RWPE2 (cell line): ENCODE measurements at regions not wholly inside any gene's neighbourhood (a gene's known extent, or its start where the extent isn't known, plus 50 kb on each side); places are given as distances from the start of the nearest gene placed in this dataset.

ENCODE experiments used
- ATAC-seq: fragments of 200-7000 bp; cut with Tn5 transposase; 3 replicates; pipeline ENCODE4 v1.9.1; 2021; ENCODE audit warnings: low read depth
- DNase-seq: peaks from one replicate; pipeline ENCODE4 v3.0.0-alpha.2; 2020; ENCODE audit warnings: low spot score
- H3K27ac ChIP-seq: fragments of 450-650 bp; 2 replicates; pipeline ENCODE4 v1.5.1; 2017; ENCODE audit warnings: mild to moderate bottlenecking; ENCODE audit not compliant: poor library complexity, severe bottlenecking
- H3K27me3 ChIP-seq: fragments of 250-450 bp; sonication (Bioruptor Pico); 2 replicates; pipeline ENCODE4 v1.5.1; 2021; ENCODE audit warnings: mild to moderate bottlenecking, moderate library complexity; ENCODE audit not compliant: insufficient read depth, poor library complexity, severe bottlenecking
- H3K36me3 ChIP-seq: fragments of 250-450 bp; sonication (Bioruptor Pico); 2 replicates; pipeline ENCODE4 v1.5.1; 2020; ENCODE audit warnings: low read depth, mild to moderate bottlenecking, moderate library complexity
- H3K4me1 ChIP-seq: fragments of 250-450 bp; sonication (Bioruptor Pico); 2 replicates; pipeline ENCODE4 v1.5.1; 2021; ENCODE audit warnings: mild to moderate bottlenecking, moderate library complexity; ENCODE audit not compliant: insufficient read depth, poor library complexity, severe bottlenecking
- H3K4me3 ChIP-seq: fragments of 250-450 bp; sonication (Bioruptor Pico); 2 replicates; pipeline ENCODE4 v1.5.1; 2021; ENCODE audit warnings: mild to moderate bottlenecking, moderate library complexity; ENCODE audit not compliant: severe bottlenecking
- H3K9me3 ChIP-seq: fragments of 250-450 bp; sonication (Bioruptor Pico); 2 replicates; pipeline ENCODE4 v1.5.1; 2021; ENCODE audit warnings: mild to moderate bottlenecking, moderate library complexity; ENCODE audit not compliant: severe bottlenecking
- TF ChIP-seq, protein P1 (sequence below): fragments of 450-650 bp; IDR thresholded peaks from one replicate; pipeline ENCODE4 v1.5.1; 2017; ENCODE audit warnings: mild to moderate bottlenecking, moderate library complexity; ENCODE audit not compliant: poor library complexity, severe bottlenecking

- H3K9me3 ChIP-seq: no peaks in the 10 kb centered on the region
- no peaks in the 10 kb centered on the region for H3K4me1 ChIP-seq
- H3K27ac ChIP-seq: no peak overlapping the region
- TF ChIP-seq, protein P1, sequence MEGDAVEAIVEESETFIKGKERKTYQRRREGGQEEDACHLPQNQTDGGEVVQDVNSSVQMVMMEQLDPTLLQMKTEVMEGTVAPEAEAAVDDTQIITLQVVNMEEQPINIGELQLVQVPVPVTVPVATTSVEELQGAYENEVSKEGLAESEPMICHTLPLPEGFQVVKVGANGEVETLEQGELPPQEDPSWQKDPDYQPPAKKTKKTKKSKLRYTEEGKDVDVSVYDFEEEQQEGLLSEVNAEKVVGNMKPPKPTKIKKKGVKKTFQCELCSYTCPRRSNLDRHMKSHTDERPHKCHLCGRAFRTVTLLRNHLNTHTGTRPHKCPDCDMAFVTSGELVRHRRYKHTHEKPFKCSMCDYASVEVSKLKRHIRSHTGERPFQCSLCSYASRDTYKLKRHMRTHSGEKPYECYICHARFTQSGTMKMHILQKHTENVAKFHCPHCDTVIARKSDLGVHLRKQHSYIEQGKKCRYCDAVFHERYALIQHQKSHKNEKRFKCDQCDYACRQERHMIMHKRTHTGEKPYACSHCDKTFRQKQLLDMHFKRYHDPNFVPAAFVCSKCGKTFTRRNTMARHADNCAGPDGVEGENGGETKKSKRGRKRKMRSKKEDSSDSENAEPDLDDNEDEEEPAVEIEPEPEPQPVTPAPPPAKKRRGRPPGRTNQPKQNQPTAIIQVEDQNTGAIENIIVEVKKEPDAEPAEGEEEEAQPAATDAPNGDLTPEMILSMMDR: no peak
- no peak for DNase-seq
- ATAC-seq: no peak
- no peak overlapping the region for H3K4me3 ChIP-seq
- no peaks in the 10 kb centered on the region for H3K27me3 ChIP-seq
- H3K36me3 ChIP-seq: no peaks in the 10 kb centered on the region
Observed at GRCh38 chr5:39732166-39732565, 307.4 kb upstream of the DAB2 start.

GRCh38 chr5:39730699-39731098, 305.9 kb upstream of the DAB2 start:
- TF ChIP-seq, protein P1: no peak
- ATAC-seq: no peak
- Histone ChIP-seq H3K9me3 (no peaks in the 10 kb centered on the region), H3K27me3 (no peaks in the 10 kb centered on the region), H3K4me3 (no peak overlapping the region), H3K4me1 (no peaks in the 10 kb centered on the region), H3K36me3 (no peaks in the 10 kb centered on the region), H3K27ac (no peak overlapping the region)
- DNase-seq: no peak

GRCh38 chr5:39730006-39730405, 305.2 kb upstream of the DAB2 start:
- no peaks in the 10 kb centered on the region for H3K36me3 ChIP-seq
- no peak; the same call in 2 of the 3 replicates for ATAC-seq
- no peaks in the 10 kb centered on the region for H3K27me3 ChIP-seq
- TF ChIP-seq, protein P1: no peak
- no peak for DNase-seq
- H3K27ac ChIP-seq: no peak overlapping the region
- no peaks in the 10 kb centered on the region for H3K9me3 ChIP-seq
- no peak overlapping the region for H3K4me3 ChIP-seq
- no peaks in the 10 kb centered on the region for H3K4me1 ChIP-seq

- H3K9me3 ChIP-seq: no peaks in the 10 kb centered on the region
- H3K27me3 ChIP-seq: no peaks in the 10 kb centered on the region
- DNase-seq (no peak), ATAC-seq (no peak)
- TF ChIP-seq, protein P1: no peak
- no peaks in the 10 kb centered on the region for H3K36me3 ChIP-seq
- H3K27ac ChIP-seq: no peak overlapping the region
- no peaks in the 10 kb centered on the region for H3K4me1 ChIP-seq
- no peak overlapping the region for H3K4me3 ChIP-seq
Observed at GRCh38 chr5:39726467-39726866, 301.7 kb upstream of the DAB2 start.

DNA sequence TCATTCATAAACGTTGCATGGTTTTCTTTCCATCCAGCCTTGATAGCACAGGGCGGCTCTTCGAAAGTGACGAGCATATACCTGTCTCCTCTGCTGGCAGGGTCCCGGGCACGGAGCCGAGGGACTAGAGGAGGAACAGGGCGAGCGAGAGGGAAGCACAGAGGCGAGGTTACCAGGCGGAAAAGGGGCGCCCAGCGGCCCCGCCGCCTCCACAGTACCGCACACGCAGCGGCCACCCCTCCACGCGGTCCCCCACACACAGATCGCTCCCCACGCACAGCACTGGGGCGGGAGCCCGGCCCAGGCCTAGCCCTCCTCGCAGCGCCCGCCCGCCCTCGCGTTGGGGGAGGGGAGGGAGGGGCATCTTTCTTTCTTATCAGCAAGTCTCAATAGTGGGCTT, 296.6 kb upstream of the DAB2 start:
- no peak overlapping the region for H3K27ac ChIP-seq
- TF ChIP-seq, protein P1: no peak
- no peak overlapping the region for H3K4me3 ChIP-seq
- ATAC-seq: no peak
- H3K36me3 ChIP-seq: no peaks in the 10 kb centered on the region
- DNase-seq: no peak
- H3K9me3 ChIP-seq: no peaks in the 10 kb centered on the region
- H3K27me3 ChIP-seq: no peaks in the 10 kb centered on the region
- no peaks in the 10 kb centered on the region for H3K4me1 ChIP-seq
